H1 (cell line): ENCODE measurements at regions not wholly inside any gene's neighbourhood (a gene's known extent, or its start where the extent isn't known, plus 50 kb on each side); places are given as distances from the start of the nearest gene placed in this dataset.

Source experiments
- CTCF ChIA-PET: fragments of 300-600 bp; sonication (Branson Sonifier 250); formaldehyde crosslinking; loops from one replicate; lab custom pipeline; 2021; ENCODE audit not compliant: partially characterized antibody; lab: Charles Lee
- POLR2A ChIA-PET: fragments of 300-600 bp; sonication (Branson Sonifier 250); formaldehyde crosslinking; loops from one replicate; lab custom pipeline; 2021; ENCODE audit warnings: inconsistent platforms; ENCODE audit not compliant: partially characterized antibody; lab: Charles Lee
- DNase-seq, 2 experiments: peaks; one replicate each; pipeline versions ENCODE4 v3.0.0 to v3.0.0-alpha.2; 2010 to 2022; ENCODE audit warnings: low spot score in 2 of 2, low read depth in 1 of 2, mixed read lengths in 1 of 2
- FAIRE-seq: peaks from 2 replicates; lab custom pipeline; 2011; peaks lifted over from hg19 to GRCh38; lab: Jason Lieb, UNC
- H2AFZ ChIP-seq: 2 replicates; pipeline ENCODE4 v1.8.1; 2012; ENCODE audit warnings: low read length, inconsistent platforms
- H2AK5ac ChIP-seq: 2 replicates; pipeline ENCODE4 v1.6.1; 2013; ENCODE audit warnings: low read depth, low read length
- H2BK120ac ChIP-seq: replicated peaks from 2 replicates; pipeline ENCODE3; 2013; ENCODE audit warnings: low read depth, low read length, inconsistent platforms
- H2BK12ac ChIP-seq: 2 replicates; pipeline ENCODE4 v1.6.1; 2013; ENCODE audit warnings: low read depth, low read length
- H2BK15ac ChIP-seq: 2 replicates; pipeline ENCODE4 v1.6.1; 2013; ENCODE audit warnings: low read length
- H2BK20ac ChIP-seq: 2 replicates; pipeline ENCODE4 v1.6.1; 2013; ENCODE audit warnings: low read length
- H2BK5ac ChIP-seq: 2 replicates; pipeline ENCODE4 v1.6.1; 2013; ENCODE audit warnings: low read depth, low read length
- H3K14ac ChIP-seq: 2 replicates; pipeline ENCODE4 v1.6.1; 2013; ENCODE audit warnings: inconsistent platforms; ENCODE audit not compliant: insufficient read length
- H3K18ac ChIP-seq: 2 replicates; pipeline ENCODE4 v1.6.1; 2013; ENCODE audit warnings: low read length; ENCODE audit errors: extremely low read depth
- H3K23ac ChIP-seq: 2 replicates; pipeline ENCODE4 v1.6.1; 2013; ENCODE audit warnings: inconsistent platforms; ENCODE audit not compliant: insufficient read length
- H3K23me2 ChIP-seq: 2 replicates; pipeline ENCODE4 v1.6.1; 2013; ENCODE audit warnings: low read depth, low read length
- H3K27ac ChIP-seq: 2 replicates; pipeline ENCODE4 v1.6.1; 2011; ENCODE audit warnings: low read depth, low read length, inconsistent platforms
- H3K27me3 ChIP-seq, 4 experiments: replicated peaks in 1 of 4; 1 replicate in 1 of 4; 2 replicates in 3 of 4; pipeline versions ENCODE4 v1.6.1 to v1.8.1; 2011 to 2013; ENCODE audit warnings: low read length in 3 of 4, mild to moderate bottlenecking in 3 of 4, inconsistent platforms in 2 of 4, mixed read lengths in 2 of 4, moderate library complexity in 1 of 4; ENCODE audit not compliant: control insufficient read depth in 3 of 4, insufficient read depth in 3 of 4; ENCODE audit errors: extremely low read depth in 1 of 4
- H3K36me3 ChIP-seq, 4 experiments: 2 replicates each; pipeline versions ENCODE4 v1.6.1 to v1.8.1; 2011 to 2013; ENCODE audit warnings: mild to moderate bottlenecking in 4 of 4, low read length in 3 of 4, moderate library complexity in 2 of 4, control low read depth in 1 of 4, inconsistent platforms in 1 of 4; ENCODE audit not compliant: insufficient read depth in 4 of 4, control insufficient read depth in 2 of 4
- H3K4ac ChIP-seq: replicated peaks from 2 replicates; pipeline ENCODE3; 2013; ENCODE audit warnings: low read length, low read depth, mixed read lengths, inconsistent platforms; ENCODE audit not compliant: insufficient read length
- H3K4me1 ChIP-seq, 4 experiments: replicated peaks in 1 of 4; 1 replicate in 1 of 4; 2 replicates in 3 of 4; pipeline versions ENCODE4 v1.6.1 to v1.8.1; 2011 to 2013; ENCODE audit warnings: low read length in 3 of 4, inconsistent platforms in 2 of 4, mixed read lengths in 1 of 4; ENCODE audit not compliant: insufficient read depth in 4 of 4, control insufficient read depth in 3 of 4
- H3K4me2 ChIP-seq, 2 experiments: 2 replicates each; pipeline versions ENCODE4 v1.6.1 to v1.8.1; 2011 to 2013; ENCODE audit warnings: low read depth in 2 of 2, low read length in 2 of 2, control low read depth in 1 of 2, inconsistent platforms in 1 of 2, mild to moderate bottlenecking in 1 of 2; ENCODE audit not compliant: insufficient read depth in 1 of 2
- H3K4me3 ChIP-seq, 4 experiments: fragments of 200-600, 300-600 bp in 1 of 4; sonication (generic), shearing (Covaris generic), sonication (Bioruptor Twin) in 1 of 4; 2 replicates each; pipeline versions ENCODE4 v1.5.1 to v1.8.1; 2011 to 2016; ENCODE audit warnings: low read length in 4 of 4, low read depth in 3 of 4, control low read depth in 2 of 4, inconsistent platforms in 2 of 4, mild to moderate bottlenecking in 2 of 4, mixed read lengths in 1 of 4, moderate library complexity in 1 of 4; ENCODE audit not compliant: insufficient read depth in 2 of 4; ENCODE audit errors: extremely low read depth in 1 of 4
- H3K56ac ChIP-seq: replicated peaks from 2 replicates; pipeline ENCODE3; 2013; ENCODE audit warnings: low read depth, mild to moderate bottlenecking, mixed read lengths, low read length, inconsistent platforms; ENCODE audit not compliant: insufficient read length
- H3K79me1 ChIP-seq: 2 replicates; pipeline ENCODE4 v1.6.1; 2013; ENCODE audit warnings: low read depth, low read length, control low read depth
- H3K79me2 ChIP-seq, 2 experiments: 2 replicates each; pipeline versions ENCODE4 v1.6.1 to v1.8.1; 2012 to 2013; ENCODE audit warnings: low read length in 2 of 2, mild to moderate bottlenecking in 2 of 2, inconsistent platforms in 1 of 2; ENCODE audit not compliant: insufficient read depth in 2 of 2, control insufficient read depth in 1 of 2
- H3K9ac ChIP-seq, 4 experiments: replicated peaks in 1 of 4; 1 replicate in 1 of 4; 2 replicates in 3 of 4; pipeline versions ENCODE4 v1.6.1 to v1.8.1; 2011 to 2013; ENCODE audit warnings: low read depth in 3 of 4, low read length in 3 of 4, control low read depth in 2 of 4, mild to moderate bottlenecking in 2 of 4, moderate library complexity in 2 of 4, inconsistent platforms in 1 of 4; ENCODE audit errors: extremely low read depth in 1 of 4
- H3K9me3 ChIP-seq, 2 experiments: 2 replicates each; pipeline versions ENCODE4 v1.6.1 to v1.8.1; 2012 to 2013; ENCODE audit warnings: mild to moderate bottlenecking in 2 of 2, moderate library complexity in 2 of 2, control low read depth in 1 of 2, inconsistent platforms in 1 of 2, low read depth in 1 of 2, low read length in 1 of 2, mixed read lengths in 1 of 2; ENCODE audit not compliant: insufficient read depth in 2 of 2
- H4K20me1 ChIP-seq, 2 experiments: replicated peaks in 1 of 2; 2 replicates each; pipeline versions ENCODE3 to v1.8.1; 2011 to 2013; ENCODE audit warnings: inconsistent platforms in 2 of 2, low read length in 2 of 2, mild to moderate bottlenecking in 1 of 2; ENCODE audit not compliant: insufficient read depth in 2 of 2, control insufficient read depth in 1 of 2
- H4K5ac ChIP-seq: 2 replicates; pipeline ENCODE4 v1.6.1; 2013; ENCODE audit warnings: low read length, low read depth, mixed read lengths, inconsistent platforms; ENCODE audit not compliant: insufficient read length
- H4K8ac ChIP-seq: 2 replicates; pipeline ENCODE4 v1.8.0; 2013; ENCODE audit warnings: mild to moderate bottlenecking, moderate library complexity, low read length, inconsistent platforms; ENCODE audit not compliant: insufficient read depth; ENCODE audit errors: extremely low read depth
- H4K91ac ChIP-seq: replicated peaks from 2 replicates; pipeline ENCODE3; 2013; ENCODE audit warnings: low read length, mixed read lengths, inconsistent platforms; ENCODE audit not compliant: insufficient read length
- ATF3 ChIP-seq: IDR thresholded peaks from 2 replicates; pipeline ENCODE4 v1.6.1; 2011; ENCODE audit warnings: low read depth, mild to moderate bottlenecking, low read length; ENCODE audit not compliant: insufficient read depth
- CEBPB ChIP-seq: IDR thresholded peaks from 2 replicates; pipeline ENCODE4 v1.6.1; 2012; ENCODE audit warnings: low read depth, low read length
- EP300 ChIP-seq, 2 experiments: IDR thresholded peaks; 1 replicate in 1 of 2; 2 replicates in 1 of 2; pipeline ENCODE4 v1.6.1; 2011 to 2012; ENCODE audit warnings: low read depth in 2 of 2, low read length in 2 of 2, mild to moderate bottlenecking in 2 of 2, borderline replicate concordance in 1 of 2, inconsistent platforms in 1 of 2, moderate library complexity in 1 of 2
- EZH2 ChIP-seq: fragments of 200-600 bp; sonication (generic); IDR thresholded peaks from 2 replicates; pipeline ENCODE4 v1.7.1; 2012; ENCODE audit warnings: low read depth, mild to moderate bottlenecking, moderate library complexity, low read length, inconsistent platforms; ENCODE audit not compliant: severe bottlenecking
- FOSL1 ChIP-seq: IDR thresholded peaks from 2 replicates; pipeline ENCODE4 v1.6.1; 2011; ENCODE audit warnings: mild to moderate bottlenecking, low read depth, low read length, moderate library complexity; ENCODE audit not compliant: insufficient read depth
- GABPA ChIP-seq: IDR thresholded peaks from 2 replicates; pipeline ENCODE4 v1.6.1; 2011; ENCODE audit warnings: mild to moderate bottlenecking, low read length, moderate library complexity, borderline replicate concordance; ENCODE audit not compliant: insufficient read depth
- MAFK ChIP-seq: IDR thresholded peaks from 2 replicates; pipeline ENCODE4 v1.6.1; 2012; ENCODE audit warnings: low read depth, mild to moderate bottlenecking, improper control_type of control experiment, low read length
- MAX ChIP-seq: IDR thresholded peaks from 2 replicates; pipeline ENCODE4 v1.6.1; 2012; ENCODE audit warnings: inconsistent platforms
- WGBS, 2 experiments: shearing (Covaris generic) in 1 of 2; methylation state at CpG; one replicate each; pipeline versions ENCODE4 v1.1.6 to v1.1.7; 2013 to 2015; ENCODE audit warnings: low lambda C conversion rate in 2 of 2, mixed read lengths in 2 of 2, inconsistent platforms in 1 of 2, low coverage in 1 of 2, missing lambda C conversion rate in 1 of 2; ENCODE audit not compliant: insufficient replicate concordance in 2 of 2, insufficient coverage in 1 of 2, insufficient read length in 1 of 2; ENCODE audit errors: extremely low coverage in 1 of 2, missing lambda C conversion rate in 1 of 2; 5-methylcytosine and 5-hydroxymethylcytosine counted together

GRCh38 chr5:87109746-87110145 is 157.9 kb upstream of the RASA1 start:
- Histone ChIP-seq H3K4me2 (no peak overlapping the region), H2BK15ac (no peak overlapping the region), H3K4me1 (no peaks in the 10 kb centered on the region), H3K23ac (no peak overlapping the region), H3K27me3 (no peaks in the 10 kb centered on the region), H2AFZ (no peak overlapping the region), H3K9ac (no peak overlapping the region), H3K14ac (no peak overlapping the region), H2BK120ac (no peak overlapping the region), H2BK12ac (no peak overlapping the region), H3K18ac (no peak overlapping the region), H3K4ac (no peak overlapping the region), H4K20me1 (no peaks in the 10 kb centered on the region), H3K23me2 (peaks cover 1% of the 10 kb centered on the region; the same call in 1 of the 2 replicates), H4K8ac (no peak overlapping the region), H3K36me3 (no peaks in the 10 kb centered on the region)
- POLR2A ChIA-PET, result no interaction called here
- no peak for DNase-seq
- CTCF ChIA-PET, result no interaction called here
- 77% methylated on average over 2 of the region's 2 CpGs; no CpG with 5 or more reads in 1 of the 2 experiments for WGBS, 2 experiments
- TF ChIP-seq EZH2 (no peak), MAX (no peak), ATF3 (no peak), MAFK (no peak), CEBPB (no peak), GABPA (no peak), FOSL1 (no peak), EP300 (IDR thresholded peaks at IDR 0.05; ENCODE audit: borderline replicate concordance in 1 of 2, low read depth in 2 of 2, low read length in 2 of 2) (no peak)
- TF ChIP-seq, all 59 proteins: peak for 0
- Histone ChIP-seq H2BK5ac (no peak overlapping the region), H2AK5ac (no peak overlapping the region), H3K79me1 (no peaks in the 10 kb centered on the region), H3K79me2 (no peaks in the 10 kb centered on the region), H3K56ac (no peak overlapping the region), H3K27ac (no peak overlapping the region), H3K4me3 (no peak overlapping the region), H2BK20ac (no peak overlapping the region), H4K5ac (no peak overlapping the region), H3K9me3 (no peaks in the 10 kb centered on the region), H4K91ac (no peak overlapping the region)
- FAIRE-seq, result no peak
